Nephron (organoid): ENCODE measurements at regions not wholly inside any gene's neighbourhood (a gene's known extent, or its start where the extent isn't known, plus 50 kb on each side); places are given as distances from the start of the nearest gene placed in this dataset.

Source experiments
- H3K27ac Mint-ChIP-seq, 3 experiments: 2 replicates each; pipeline ENCODE4 v1.8.0; 2020; ENCODE audit warnings: mixed read lengths in 3 of 3, mild to moderate bottlenecking in 2 of 3, moderate library complexity in 1 of 3
- H3K27me3 Mint-ChIP-seq: 2 replicates; pipeline ENCODE4 v1.8.0; 2021; ENCODE audit warnings: low read depth, mild to moderate bottlenecking, moderate library complexity, mixed read lengths
- H3K36me3 Mint-ChIP-seq: 2 replicates; pipeline ENCODE4 v1.8.0; 2020; ENCODE audit warnings: low read depth, mixed read lengths
- H3K4me1 Mint-ChIP-seq: 2 replicates; pipeline ENCODE4 v1.8.0; 2020; ENCODE audit warnings: mixed read lengths
- H3K4me3 Mint-ChIP-seq, 3 experiments: 2 replicates each; pipeline ENCODE4 v1.8.0; 2020; ENCODE audit warnings: mild to moderate bottlenecking in 3 of 3, mixed read lengths in 3 of 3, moderate library complexity in 2 of 3
- H3K9me3 Mint-ChIP-seq: 2 replicates; pipeline ENCODE4 v1.8.0; 2020; ENCODE audit warnings: mixed read lengths
- CTCF ChIP-seq, 3 experiments: fragments of 200-600 bp; sonication (generic); IDR thresholded peaks; one replicate each; pipeline ENCODE4 v1.5.0; 2021; ENCODE audit warnings: antibody characterized with exemption in 3 of 3; ENCODE audit not compliant: unreplicated experiment in 3 of 3

GRCh38 chr22:44396021-44396726, 83.4 kb upstream of the SHISAL1 start:
- Mint-ChIP-seq H3K9me3 (no peaks in the 10 kb centered on the region), H3K4me1 (peaks cover 36% of the 10 kb centered on the region), H3K27me3 (peaks cover 8% of the 10 kb centered on the region), H3K4me3 (no peak overlapping the region), H3K27ac (peak overlapping the region in 1 of 3 experiments; percentile 1), H3K36me3 (no peaks in the 10 kb centered on the region)
- TF ChIP-seq CTCF (IDR thresholded peaks at IDR 0.05; ENCODE audit: unreplicated experiment in 3 of 3): no peak

GRCh38 chr22:44395118-44396005, 82.6 kb upstream of the SHISAL1 start:
- Mint-ChIP-seq H3K27ac (peak overlapping the region in 1 of 3 experiments; percentile 1), H3K9me3 (no peaks in the 10 kb centered on the region), H3K4me1 (peaks cover 44% of the 10 kb centered on the region), H3K4me3 (no peak overlapping the region), H3K36me3 (no peaks in the 10 kb centered on the region), H3K27me3 (peaks cover 11% of the 10 kb centered on the region)
- no peak for TF ChIP-seq CTCF (IDR thresholded peaks at IDR 0.05; ENCODE audit: unreplicated experiment in 3 of 3)

GRCh38 chr22:44394246-44395117, 81.7 kb upstream of the SHISAL1 start:
- Mint-ChIP-seq H3K27me3 (peaks cover 13% of the 10 kb centered on the region), H3K9me3 (no peaks in the 10 kb centered on the region), H3K36me3 (no peaks in the 10 kb centered on the region), H3K4me3 (no peak overlapping the region), H3K27ac (peak overlapping the region in 1 of 3 experiments; percentile 38), H3K4me1 (peaks cover 45% of the 10 kb centered on the region)
- no peak for TF ChIP-seq CTCF (IDR thresholded peaks at IDR 0.05; ENCODE audit: unreplicated experiment in 3 of 3)

- no peak for TF ChIP-seq CTCF (IDR thresholded peaks at IDR 0.05; ENCODE audit: unreplicated experiment in 3 of 3)
- H3K9me3 Mint-ChIP-seq: no peaks in the 10 kb centered on the region
Measured at GRCh38 chr22:44393066-44393465, 80.3 kb upstream of the SHISAL1 start.

GRCh38 chr22:44392446-44392921, 79.7 kb upstream of the SHISAL1 start:
- no peak overlapping the region for H3K4me3 Mint-ChIP-seq
- H3K36me3 Mint-ChIP-seq: no peaks in the 10 kb centered on the region
- peaks cover 22% of the 10 kb centered on the region for H3K27me3 Mint-ChIP-seq
- peaks cover 41% of the 10 kb centered on the region for H3K4me1 Mint-ChIP-seq
- no peak for TF ChIP-seq CTCF (IDR thresholded peaks at IDR 0.05; ENCODE audit: unreplicated experiment in 3 of 3)
- H3K9me3 Mint-ChIP-seq: no peaks in the 10 kb centered on the region
- no peak overlapping the region for H3K27ac Mint-ChIP-seq

More at GRCh38 chr22:44393066-44393465, 80.3 kb upstream of the SHISAL1 start:
- Mint-ChIP-seq H3K27ac (no peak overlapping the region), H3K4me3 (peak overlapping the region in 1 of 3 experiments; percentile 41), H3K36me3 (no peaks in the 10 kb centered on the region), H3K27me3 (peaks cover 20% of the 10 kb centered on the region), H3K4me1 (peaks cover 40% of the 10 kb centered on the region)
